Heart left ventricle (tissue), 13 donors: ENCODE measurements at regions not wholly inside any gene's neighbourhood (a gene's known extent, or its start where the extent isn't known, plus 50 kb on each side); places are given as distances from the start of the nearest gene placed in this dataset.

Source experiments
- CTCF ChIP-seq, 12 donors: fragments of 200-600 bp; sonication (generic) in 4 of 12; IDR thresholded peaks; one replicate each; pipeline versions ENCODE4 v1.5.0 to v1.8.0; 2018 to 2022; ENCODE audit warnings: antibody characterized with exemption in 12 of 12, mild to moderate bottlenecking in 5 of 12
- POLR2A ChIP-seq, 2 donors: fragments of 450-650 bp; IDR thresholded peaks; one replicate each; pipeline ENCODE4 v1.6.1; 2017; ENCODE audit warnings: antibody characterized with exemption in 2 of 2, mild to moderate bottlenecking in 2 of 2, moderate library complexity in 2 of 2
- donor health status: ischemic (EF 13 %, LVEDD 7.1; RV severe dilation, severe dysfunction).
- donor health status: DM: no; HTN: yes; CAD: no.
- donor health status: DM: no; HTN: no; CAD: no.
- donor health status: ischemic (EF 25% LVEDD 6.9; RV normal size, moderate dysfunction).
- donor health status: ischemic (EF 25% LVEDD 5.7; RV mildly dilated, moderate dysfunction).
- donor health status: ischemic (EF 35%, LVEDD 5.7; RV mildly dilated, moderate dysfunction).
- donor health status: nonischemic (EF 11% LVEDD 7.7; RV severe dilation, severe dysfunction).
- donor health status: DM: yes; HTN: yes; CAD: no.
- donor health status: PGD.
- donor health status: ischemic (EF 29% LVEDD 5.4; RV normal size, mild dysfunction).
- donor health status: nonischemic (EF 23%, LVEDD 6.1; RV moderate dilation, normal function).

GRCh38 chr3:159760046-159760445 lies 228.6 kb upstream of the IL12A start:
- TF ChIP-seq CTCF (IDR thresholded peaks at IDR 0.05) (no peak), POLR2A (IDR thresholded peaks at IDR 0.05) (no peak)
